HG03025 (cell line): ENCODE measurements at regions not wholly inside any gene's neighbourhood (a gene's known extent, or its start where the extent isn't known, plus 50 kb on each side); places are given as distances from the start of the nearest gene placed in this dataset.
A peak's percentile ranks its signal among the peaks of the same experiment; 100 is the strongest.
"Not testable (repeated sequence)": the region's sequence is repeated elsewhere in the genome, so short reads cannot be mapped to it uniquely, and the experiment has no call there.

Experiments
- ATAC-seq: cut with Tn5 transposase; IDR thresholded peaks from one replicate; pipeline ENCODE4 v1.9.1; 2021; ENCODE audit warnings: mild to moderate bottlenecking, moderate library complexity; ENCODE audit not compliant: unreplicated experiment, low FRiP score

DNA sequence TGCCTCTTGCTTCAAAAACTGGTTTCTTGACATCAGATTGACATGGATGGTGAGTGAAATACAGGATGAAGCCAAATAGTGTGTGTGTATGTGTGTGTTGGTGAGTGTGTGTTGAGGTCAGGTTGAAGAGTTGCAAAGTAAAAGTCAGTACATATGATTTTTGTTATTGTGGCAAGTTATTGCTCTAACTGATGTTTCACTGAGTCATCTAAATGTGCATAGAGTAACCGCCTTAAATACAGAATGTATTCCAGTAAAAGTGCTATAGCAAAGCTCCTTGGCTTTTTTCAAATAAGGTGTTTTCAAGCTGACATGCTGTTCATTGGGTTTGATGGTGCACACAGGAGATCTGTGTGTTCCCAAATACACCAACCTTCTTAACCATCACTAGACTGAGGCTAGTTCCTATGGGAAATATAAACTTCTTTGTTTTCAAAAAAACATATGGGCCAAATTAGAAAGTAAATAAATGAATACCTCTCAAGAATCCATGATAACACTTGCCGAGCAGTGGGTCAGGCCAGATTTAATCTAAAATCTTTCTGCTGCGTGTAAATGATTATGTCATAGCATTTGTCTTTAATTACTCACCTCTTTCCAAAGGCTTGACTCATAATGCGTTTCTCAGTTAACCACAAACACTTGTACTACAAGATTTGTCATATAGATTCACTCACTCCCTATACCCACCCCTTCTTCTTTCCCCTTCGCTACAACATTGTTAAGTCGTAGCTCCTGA, 151.1 kb downstream of the LYPLAL1 start:
- peak; percentile 86 for ATAC-seq

DNA sequence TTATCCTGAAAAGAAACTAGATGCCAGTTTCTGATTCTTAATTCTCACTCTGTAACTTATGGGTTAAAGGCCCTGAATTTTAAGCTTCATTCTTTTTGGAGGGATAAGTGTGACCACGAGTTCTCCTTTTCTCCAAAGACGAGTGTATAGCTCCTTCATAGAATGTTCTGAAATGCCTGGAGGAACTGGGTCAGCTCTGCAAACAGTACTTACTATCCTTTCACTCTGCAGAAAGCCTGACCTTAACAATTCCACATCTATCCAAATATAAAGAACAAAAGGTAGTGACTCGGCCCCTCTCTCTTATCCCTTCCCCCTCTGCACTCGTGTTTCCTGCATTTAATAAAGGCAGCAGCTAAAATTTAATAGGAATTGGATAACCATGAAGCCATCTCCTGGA, 150.5 kb downstream of the LYPLAL1 start:
- ATAC-seq, result no peak

DNA sequence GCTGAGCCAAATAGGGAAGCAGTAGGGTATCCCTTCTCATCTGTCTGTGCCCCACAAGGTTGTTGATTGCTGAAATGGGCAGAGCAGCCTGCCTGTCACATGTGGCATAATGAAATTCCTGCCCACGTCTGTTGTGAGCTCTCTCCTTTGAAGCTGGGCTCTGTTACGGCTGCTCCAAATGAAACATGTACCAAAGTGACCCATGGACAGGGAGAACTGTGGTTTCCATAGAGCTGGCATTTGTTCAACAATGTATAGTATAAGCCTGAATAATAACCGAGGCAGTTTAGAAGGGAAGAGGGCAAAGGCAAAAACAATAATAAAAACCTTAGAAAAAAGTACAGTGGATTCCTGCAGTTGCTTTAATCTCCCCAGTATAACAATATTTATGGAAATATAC, 149.7 kb downstream of the LYPLAL1 start:
- ATAC-seq, result no peak

- no peak for ATAC-seq
These were observed 149.1 kb downstream of the LYPLAL1 start for GRCh38 chr1:219322766-219323165.

DNA sequence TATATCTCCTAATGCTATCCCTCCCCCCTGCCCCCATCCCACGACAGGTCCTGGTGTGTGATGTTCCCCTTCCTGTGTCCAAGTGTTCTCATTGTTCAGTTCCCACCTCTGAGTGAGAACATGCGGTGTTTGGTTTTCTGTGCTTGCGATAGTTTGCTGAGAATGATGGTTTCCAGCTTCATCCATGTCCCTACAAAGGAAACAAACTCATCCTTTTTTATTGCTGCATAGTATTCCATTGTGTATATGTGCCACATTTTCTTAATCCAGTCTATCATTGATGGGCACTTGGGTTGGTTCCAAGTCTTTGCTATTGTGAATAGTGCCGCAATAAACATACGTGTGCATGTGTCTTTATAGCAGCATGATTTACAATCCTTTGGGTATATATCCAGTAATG, 146.9 kb downstream of the LYPLAL1 start:
- ATAC-seq, result not testable (repeated sequence)

- no peak for ATAC-seq
These were observed 145.1 kb downstream of the LYPLAL1 start for GRCh38 chr1:219318826-219319225.

- ATAC-seq, result no peak
These were observed 144.2 kb downstream of the LYPLAL1 start for GRCh38 chr1:219317762-219318353.

DNA sequence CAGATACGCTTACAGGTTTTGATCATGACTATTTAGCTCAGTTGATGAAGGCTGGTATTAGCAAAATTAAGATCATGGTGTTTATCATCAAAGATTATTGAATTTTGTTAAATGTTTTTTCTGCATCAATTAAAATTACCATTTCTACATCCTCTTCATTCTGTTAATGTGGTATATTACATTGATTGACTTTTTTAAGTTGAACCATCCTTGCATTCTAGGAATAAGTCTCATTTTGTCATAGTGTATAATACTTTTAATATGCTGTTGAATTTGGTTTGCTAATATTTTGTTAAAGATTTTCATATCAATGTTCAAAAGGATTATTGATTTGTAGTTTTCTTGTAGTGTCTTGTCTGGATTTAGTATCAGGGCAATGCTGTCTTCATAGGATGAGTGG, 142.4 kb downstream of the LYPLAL1 start:
- no peak for ATAC-seq

DNA sequence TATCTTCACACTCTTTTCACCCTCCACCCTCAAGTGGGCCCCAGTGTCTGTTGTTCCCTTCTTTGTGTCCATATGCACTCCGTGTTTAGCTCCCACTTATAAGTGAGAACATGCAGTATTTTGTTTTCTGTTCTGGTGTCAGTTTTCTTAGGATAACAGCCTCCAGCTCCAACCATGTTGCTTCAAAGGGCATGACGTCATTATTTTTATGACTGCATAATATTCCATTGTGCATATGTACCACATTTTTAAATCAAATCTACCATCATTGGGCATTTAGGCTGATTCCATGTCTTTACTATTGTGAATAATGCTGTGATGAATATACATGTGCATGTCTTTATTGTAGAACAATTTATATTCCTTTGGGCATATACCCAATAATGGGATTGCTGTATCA, 140.3 kb downstream of the LYPLAL1 start:
- ATAC-seq, result no peak

DNA sequence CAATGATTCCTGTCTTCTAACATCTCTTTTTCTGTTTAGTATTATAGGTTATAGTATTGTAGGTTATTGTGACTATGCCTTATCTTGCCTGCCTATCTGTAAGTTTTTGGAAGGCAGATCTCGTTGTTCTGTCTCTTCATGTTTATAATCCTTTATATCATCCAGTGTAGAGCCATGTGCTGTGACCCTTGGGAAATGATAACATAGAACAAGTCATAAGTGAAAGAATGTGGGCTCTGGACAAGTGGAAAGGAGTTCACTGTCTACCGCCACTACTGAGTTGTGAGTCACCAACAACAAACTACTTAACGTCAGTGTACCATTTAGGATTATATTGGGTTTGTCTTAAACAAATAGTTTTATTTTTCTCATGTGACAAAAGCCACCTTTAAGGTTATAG, 139.3 kb downstream of the LYPLAL1 start:
- ATAC-seq, result no peak

- ATAC-seq, result no peak
These were observed 136.6 kb downstream of the LYPLAL1 start for GRCh38 chr1:219310181-219310728.

- ATAC-seq, result no peak
These were observed 134.7 kb downstream of the LYPLAL1 start for GRCh38 chr1:219308367-219308766.

DNA sequence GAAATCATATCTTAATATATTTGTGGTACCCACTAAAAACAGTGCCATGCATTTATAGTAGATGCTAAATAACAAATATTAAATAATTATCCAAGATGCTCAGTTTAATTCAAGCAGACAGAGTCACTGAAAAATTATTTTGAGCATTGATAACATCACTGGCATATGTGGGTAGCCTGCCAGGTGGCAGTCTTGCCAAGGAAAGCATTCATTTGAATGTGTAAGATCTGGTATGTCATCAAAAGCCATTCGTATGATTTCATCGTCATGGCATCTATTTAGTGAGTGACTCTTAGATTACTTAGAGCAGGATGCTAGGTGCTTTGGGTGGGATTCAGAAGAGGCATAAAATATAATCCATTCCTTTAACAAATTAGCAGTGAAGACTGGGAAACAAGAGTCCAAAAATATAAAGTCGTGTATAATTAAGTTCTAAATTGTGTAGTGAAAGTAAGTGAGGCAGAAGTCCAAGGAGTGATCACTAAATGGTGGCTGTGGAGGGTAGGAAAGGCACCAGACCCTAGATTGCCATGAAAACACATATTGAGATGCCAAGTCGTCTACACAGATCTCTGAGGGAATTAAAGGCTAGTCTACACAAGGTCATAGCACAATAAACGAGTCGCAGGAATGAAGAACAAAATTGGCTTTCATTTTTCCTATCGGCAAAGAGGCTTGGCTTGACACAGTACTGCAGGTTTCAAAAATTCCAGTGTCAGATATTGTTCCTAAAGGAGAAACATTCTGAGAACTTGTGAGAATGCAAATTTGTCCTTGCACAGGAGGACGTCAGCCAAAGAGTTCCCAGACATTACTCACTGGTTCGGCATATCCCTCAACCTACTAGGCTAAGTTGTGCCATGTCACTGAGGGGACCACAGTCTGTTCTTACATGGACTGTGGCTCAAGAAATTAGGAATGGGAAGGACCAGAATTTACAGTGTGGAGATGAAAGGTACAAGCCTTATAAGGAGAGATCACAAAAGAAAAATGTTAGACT, 130.8 kb downstream of the LYPLAL1 start:
- ATAC-seq, result no peak

DNA sequence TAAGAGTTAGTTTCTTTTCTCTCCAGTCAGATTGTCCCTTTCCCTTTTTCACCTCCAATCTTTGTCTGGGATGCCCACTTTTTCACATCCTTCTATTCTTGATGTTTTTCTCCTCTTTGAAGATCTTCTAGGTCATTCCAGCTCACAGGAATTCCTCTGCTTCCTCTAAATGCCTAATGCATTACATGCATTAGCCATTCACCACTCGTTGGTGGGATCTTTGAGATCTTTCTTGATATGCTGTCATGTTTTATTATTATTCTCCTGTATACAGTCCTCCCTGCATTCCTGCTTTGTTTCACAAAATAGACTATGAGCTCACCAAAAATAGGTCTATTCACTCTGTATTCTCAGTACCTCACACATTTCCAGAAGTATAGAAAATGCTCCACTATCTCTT, 129.0 kb downstream of the LYPLAL1 start:
- no peak for ATAC-seq

- ATAC-seq, result no peak
These were observed 125.7 kb downstream of the LYPLAL1 start for GRCh38 chr1:219299420-219299819.

- ATAC-seq, result no peak
These were observed 125.0 kb downstream of the LYPLAL1 start for GRCh38 chr1:219298571-219299148.

GRCh38 chr1:219296430-219297355, 123.0 kb downstream of the LYPLAL1 start:
- no peak for ATAC-seq

DNA sequence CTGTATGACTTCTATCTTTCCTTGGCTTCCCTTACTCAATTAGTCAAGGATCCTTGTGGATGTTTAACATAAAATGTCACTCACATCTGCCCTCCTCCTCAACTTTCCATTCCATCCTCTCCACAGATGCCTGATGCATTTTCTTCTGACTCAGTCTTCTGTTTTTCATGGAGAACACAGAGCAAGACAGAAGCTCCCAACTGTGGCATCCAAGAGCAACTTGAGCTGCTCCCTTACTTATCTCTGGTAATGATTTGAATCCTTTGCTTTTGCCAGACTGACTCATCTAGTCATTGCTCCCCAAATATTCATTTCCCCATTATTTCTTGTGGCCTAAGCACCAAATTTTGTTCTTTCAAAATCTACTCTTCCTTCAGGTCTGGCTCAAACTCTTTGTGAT, 120.6 kb downstream of the LYPLAL1 start:
- ATAC-seq, result no peak

DNA sequence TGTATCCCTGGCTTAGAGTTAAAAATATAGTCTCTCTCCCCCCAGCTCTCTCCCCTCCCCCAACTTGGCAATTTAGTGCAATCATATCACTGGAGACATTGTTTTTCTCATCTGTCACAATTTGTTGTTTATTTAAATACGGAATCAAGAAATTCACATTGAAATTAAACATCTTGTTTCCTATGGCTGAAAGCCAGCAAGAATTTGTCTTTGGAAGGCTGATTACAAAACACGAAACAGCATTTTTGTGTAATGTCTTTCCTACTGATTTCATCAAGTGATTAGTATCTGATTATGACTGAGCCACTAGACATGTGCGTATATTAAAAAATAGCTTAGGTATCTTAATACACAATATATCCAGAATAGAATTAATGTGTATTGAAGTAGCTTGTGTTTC, 119.7 kb downstream of the LYPLAL1 start:
- no peak for ATAC-seq
